Right lobe of liver (tissue), 4 donors: ENCODE measurements at regions not wholly inside any gene's neighbourhood (a gene's known extent, or its start where the extent isn't known, plus 50 kb on each side); places are given as distances from the start of the nearest gene placed in this dataset.

Source experiments
- POLR2A ChIP-seq: fragments of 450-650 bp; IDR thresholded peaks from one replicate; pipeline ENCODE4 v1.6.1; 2017; ENCODE audit warnings: antibody characterized with exemption, mild to moderate bottlenecking
- TF ChIP-seq, protein P1 (sequence below), 4 donors: fragments of 200-600 bp in 3 of 4; fragments of 450-650 bp in 1 of 4; IDR thresholded peaks; one replicate each; pipeline versions ENCODE4 v1.5.1 to v1.8.0; 2016 to 2022; ENCODE audit warnings: antibody characterized with exemption in 4 of 4, mild to moderate bottlenecking in 2 of 4
- donor health status: DM: no; HTN: no; CAD: no.
- donor health status: DM: no; HTN: no; CAD: no.
- donor health status: DM: no; HTN: yes; CAD: no.

DNA sequence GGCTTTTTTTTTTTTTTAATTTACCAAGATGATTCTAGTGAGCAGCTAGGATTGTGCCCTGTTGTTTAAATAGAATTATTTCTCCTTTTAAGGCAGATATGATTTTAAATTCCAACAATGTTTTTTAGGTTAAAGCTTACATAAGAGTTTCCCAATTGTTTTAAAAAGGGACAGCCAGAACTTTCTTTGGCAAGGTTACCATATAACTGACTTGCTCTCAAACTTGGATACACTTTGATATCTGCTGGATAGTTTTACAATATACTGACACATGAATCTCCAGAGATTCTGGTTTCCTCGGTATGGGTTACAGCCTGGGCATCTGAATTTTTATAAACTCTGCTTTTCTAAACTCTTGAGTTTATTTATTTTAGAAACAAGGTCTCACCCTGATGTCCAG lies 134.3 kb upstream of the GADL1 start:
- no peak for TF ChIP-seq POLR2A
- TF ChIP-seq, protein P1, sequence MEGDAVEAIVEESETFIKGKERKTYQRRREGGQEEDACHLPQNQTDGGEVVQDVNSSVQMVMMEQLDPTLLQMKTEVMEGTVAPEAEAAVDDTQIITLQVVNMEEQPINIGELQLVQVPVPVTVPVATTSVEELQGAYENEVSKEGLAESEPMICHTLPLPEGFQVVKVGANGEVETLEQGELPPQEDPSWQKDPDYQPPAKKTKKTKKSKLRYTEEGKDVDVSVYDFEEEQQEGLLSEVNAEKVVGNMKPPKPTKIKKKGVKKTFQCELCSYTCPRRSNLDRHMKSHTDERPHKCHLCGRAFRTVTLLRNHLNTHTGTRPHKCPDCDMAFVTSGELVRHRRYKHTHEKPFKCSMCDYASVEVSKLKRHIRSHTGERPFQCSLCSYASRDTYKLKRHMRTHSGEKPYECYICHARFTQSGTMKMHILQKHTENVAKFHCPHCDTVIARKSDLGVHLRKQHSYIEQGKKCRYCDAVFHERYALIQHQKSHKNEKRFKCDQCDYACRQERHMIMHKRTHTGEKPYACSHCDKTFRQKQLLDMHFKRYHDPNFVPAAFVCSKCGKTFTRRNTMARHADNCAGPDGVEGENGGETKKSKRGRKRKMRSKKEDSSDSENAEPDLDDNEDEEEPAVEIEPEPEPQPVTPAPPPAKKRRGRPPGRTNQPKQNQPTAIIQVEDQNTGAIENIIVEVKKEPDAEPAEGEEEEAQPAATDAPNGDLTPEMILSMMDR (IDR thresholded peaks at IDR 0.05) = no peak
